HEK293 (cell line): ENCODE measurements at regions not wholly inside any gene's neighbourhood (a gene's known extent, or its start where the extent isn't known, plus 50 kb on each side); places are given as distances from the start of the nearest gene placed in this dataset.
A peak's percentile ranks its signal among the peaks of the same experiment; 100 is the strongest.

Experiments
- CTCF ChIA-PET: fragments of 350-600 bp; formaldehyde crosslinking; extraction: SDS; loops from one replicate; lab custom pipeline; 2021; ENCODE audit warnings: antibody characterized with exemption; lab: Yijun Ruan, JAX
- POLR2A ChIA-PET: fragments of 300-600 bp; formaldehyde crosslinking; extraction: SDS; loops from one replicate; lab custom pipeline; 2020; ENCODE audit warnings: antibody characterized with exemption, inconsistent platforms; lab: Yijun Ruan, JAX
- H3K27ac ChIP-seq: fragments of 200-500 bp; sonication (Bioruptor generic); 2 replicates; pipeline ENCODE4 v1.5.1; 2014; ENCODE audit warnings: low read depth, low read length, control low read depth, inconsistent platforms; ENCODE audit errors: extremely low read depth
- H3K36me3 ChIP-seq, 2 experiments: fragments of 200-500 bp in 1 of 2; sonication (Bioruptor generic) in 1 of 2; 1 replicate in 1 of 2; 2 replicates in 1 of 2; pipeline ENCODE4 v1.5.1; 2014 to 2017; ENCODE audit warnings: inconsistent platforms in 2 of 2, low read length in 2 of 2; ENCODE audit not compliant: control insufficient read depth in 2 of 2, insufficient read depth in 1 of 2
- H3K4me1 ChIP-seq: fragments of 200-500 bp; sonication (Bioruptor generic); 2 replicates; pipeline ENCODE4 v1.5.1; 2014; ENCODE audit warnings: mild to moderate bottlenecking, low read length, inconsistent platforms; ENCODE audit not compliant: control insufficient read depth, insufficient read depth
- H3K4me3 ChIP-seq: 2 replicates; pipeline ENCODE4 v1.5.1; 2011; ENCODE audit warnings: low read depth, mild to moderate bottlenecking, control low read depth, low read length, moderate library complexity
- H3K9me3 ChIP-seq: fragments of 200-500 bp; sonication (Bioruptor generic); 2 replicates; pipeline ENCODE4 v1.5.1; 2014; ENCODE audit warnings: low read depth, low read length, inconsistent platforms; ENCODE audit not compliant: control insufficient read depth, insufficient read depth
- GLI2 ChIP-seq: fragments of 450-650 bp; formaldehyde crosslinking; IDR thresholded peaks from 2 replicates; pipeline ENCODE4; 2017; ENCODE audit warnings: missing biosample characterization, missing genetic modification characterization, low read depth, borderline replicate concordance
- HOXD13 ChIP-seq: sonication (generic); formaldehyde crosslinking; IDR thresholded peaks from 2 replicates; pipeline ENCODE4 v1.8.0; 2022; ENCODE audit warnings: missing genetic modification reagents, borderline replicate concordance
- PRDM10 ChIP-seq: fragments of 450-650 bp; formaldehyde crosslinking; IDR thresholded peaks from 2 replicates; pipeline ENCODE4 v1.5.1; 2016; ENCODE audit warnings: missing biosample characterization, missing genetic modification characterization
- SETDB1 ChIP-seq: IDR thresholded peaks from one replicate; pipeline ENCODE4 v1.6.1; 2017; ENCODE audit warnings: mild to moderate bottlenecking, low read length, moderate library complexity, mixed read lengths; ENCODE audit not compliant: insufficient read length
- TRIM28 ChIP-seq: IDR thresholded peaks from 2 replicates; pipeline ENCODE4 v1.6.1; 2011; ENCODE audit warnings: low read length, control low read depth, borderline replicate concordance
- ZBTB17 ChIP-seq: fragments of 450-650 bp; formaldehyde crosslinking; IDR thresholded peaks from 2 replicates; pipeline ENCODE4 v1.5.1; 2016; ENCODE audit warnings: missing biosample characterization, missing genetic modification characterization
- ZBTB44 ChIP-seq: fragments of 450-650 bp; IDR thresholded peaks from 2 replicates; pipeline ENCODE4 v1.5.1; 2018; ENCODE audit warnings: missing biosample characterization, mild to moderate bottlenecking, missing genetic modification characterization
- ZNF10 ChIP-seq: fragments of 450-650 bp; formaldehyde crosslinking; IDR thresholded peaks from 2 replicates; pipeline ENCODE4 v1.5.1; 2017; ENCODE audit warnings: missing biosample characterization, missing genetic modification characterization
- ZNF266 ChIP-seq: fragments of 450-650 bp; formaldehyde crosslinking; IDR thresholded peaks from 2 replicates; pipeline ENCODE4 v1.5.1; 2016; ENCODE audit warnings: missing biosample characterization, missing genetic modification characterization, low read depth
- ZNF335 ChIP-seq: fragments of 450-650 bp; formaldehyde crosslinking; conservative IDR thresholded peaks from 2 replicates; pipeline ENCODE4 v1.5.1; 2016; ENCODE audit warnings: missing biosample characterization, missing genetic modification characterization
- ZNF555 ChIP-seq: fragments of 450-650 bp; formaldehyde crosslinking; conservative IDR thresholded peaks from 2 replicates; pipeline ENCODE4 v1.5.1; 2017; ENCODE audit warnings: missing biosample characterization, mild to moderate bottlenecking, missing genetic modification characterization, inconsistent platforms
- ZNF560 ChIP-seq: fragments of 450-650 bp; formaldehyde crosslinking; IDR thresholded peaks from 2 replicates; pipeline ENCODE4 v1.5.1; 2017; ENCODE audit warnings: missing biosample characterization, missing genetic modification characterization, borderline replicate concordance
- ZNF596 ChIP-seq: fragments of 450-650 bp; IDR thresholded peaks from 2 replicates; pipeline ENCODE4 v1.5.0; 2018; ENCODE audit warnings: missing biosample characterization, mild to moderate bottlenecking, missing genetic modification characterization, moderate library complexity
- ZNF639 ChIP-seq: fragments of 450-650 bp; formaldehyde crosslinking; IDR thresholded peaks from 2 replicates; pipeline ENCODE4 v1.5.1; 2016; ENCODE audit warnings: missing biosample characterization, missing genetic modification characterization
- ZNF654 ChIP-seq: fragments of 450-650 bp; formaldehyde crosslinking; IDR thresholded peaks from 2 replicates; pipeline ENCODE4 v1.5.1; 2016; ENCODE audit warnings: low read depth, missing biosample characterization, missing genetic modification characterization
- ZNF701 ChIP-seq: fragments of 450-650 bp; formaldehyde crosslinking; IDR thresholded peaks from 2 replicates; pipeline ENCODE4 v1.5.1; 2016; ENCODE audit warnings: missing biosample characterization, missing genetic modification characterization
- ZNF837 ChIP-seq: fragments of 450-650 bp; formaldehyde crosslinking; IDR thresholded peaks from 2 replicates; pipeline ENCODE4 v1.5.1; 2016; ENCODE audit warnings: missing biosample characterization, missing genetic modification characterization

GRCh38 chr22:22141031-22141430 is 103.6 kb upstream of the VPREB1 start:
- no peak for TF ChIP-seq GLI2 (tag by site-specific recombination)
- no peak for TF ChIP-seq PRDM10 (tag by site-specific recombination)
- TF ChIP-seq, all 188 proteins: peak for 0
- Histone ChIP-seq H3K36me3 (no peaks in the 10 kb centered on the region), H3K27ac (no peak overlapping the region), H3K4me3 (no peak overlapping the region), H3K9me3 (no peaks in the 10 kb centered on the region), H3K4me1 (no peaks in the 10 kb centered on the region)
- ChIA-PET CTCF (interaction anchor here (0.5 to 0.6 kb wide), 2 partner anchors 81 to 181 kb away, joined by 3 read pairs; no protein-coding TSS in a partner anchor), POLR2A (no interaction called here)

GRCh38 chr22:22139364-22139763 is 105.2 kb upstream of the VPREB1 start:
- Histone ChIP-seq H3K4me1 (no peaks in the 10 kb centered on the region), H3K9me3 (no peaks in the 10 kb centered on the region), H3K4me3 (no peak overlapping the region), H3K36me3 (no peaks in the 10 kb centered on the region), H3K27ac (no peak overlapping the region)
- ChIA-PET CTCF (interaction anchor here (0.5 to 1.3 kb wide), 3 partner anchors 18 to 56 kb away, joined by 3 to 4 read pairs (median 3); no protein-coding TSS in a partner anchor), POLR2A (no interaction called here)
- TF ChIP-seq SETDB1 (peak; percentile 60), TRIM28 (no peak)

GRCh38 chr22:22138915-22139314 is 105.7 kb upstream of the VPREB1 start:
- Histone ChIP-seq H3K9me3 (no peaks in the 10 kb centered on the region), H3K4me3 (no peak overlapping the region), H3K27ac (no peak overlapping the region), H3K4me1 (no peaks in the 10 kb centered on the region), H3K36me3 (no peaks in the 10 kb centered on the region)
- ChIA-PET POLR2A (no interaction called here), CTCF (interaction anchor here (1.2 to 1.3 kb wide), 2 partner anchors 18 to 57 kb away, joined by 3 to 4 read pairs; no protein-coding TSS in a partner anchor)
- TF ChIP-seq ZNF837 (no peak), ZNF560 (tag by site-specific recombination) (no peak)

- Histone ChIP-seq H3K36me3 (no peaks in the 10 kb centered on the region), H3K27ac (no peak overlapping the region), H3K4me1 (no peaks in the 10 kb centered on the region), H3K4me3 (no peak overlapping the region), H3K9me3 (no peaks in the 10 kb centered on the region)
- POLR2A ChIA-PET, result no interaction called here
- CTCF ChIA-PET, result interaction anchor here (0.8 to 4.6 kb wide), 7 partner anchors 20 to 95 kb away, joined by 3 to 27 read pairs (median 5); no protein-coding TSS in a partner anchor
- no peak for TF ChIP-seq ZBTB44 (tag by site-specific recombination)
- TF ChIP-seq ZNF701, result no peak
- no peak for TF ChIP-seq PRDM10 (tag by site-specific recombination)
- TF ChIP-seq ZNF639, result no peak
- TF ChIP-seq ZBTB17 (tag by site-specific recombination), result no peak
- no peak for TF ChIP-seq HOXD13 (CRISPR knock-in tag)
- TF ChIP-seq ZNF266 (tag by site-specific recombination), result no peak
- no peak for TF ChIP-seq ZNF10 (tag by site-specific recombination)
- no peak for TF ChIP-seq ZNF555 (tag by site-specific recombination)
- TF ChIP-seq ZNF654 (tag by site-specific recombination), result no peak
- TF ChIP-seq ZNF335 (tag by site-specific recombination), result no peak
- no peak for TF ChIP-seq ZNF596
Measured at GRCh38 chr22:22137891-22138290, 106.7 kb upstream of the VPREB1 start.
